ENCODE measurements at regions not wholly inside any gene's neighbourhood (a gene's known extent, or its start where the extent isn't known, plus 50 kb on each side); places are given as distances from the start of the nearest gene placed in this dataset.
"Not testable (repeated sequence)": the region's sequence is repeated elsewhere in the genome, so short reads cannot be mapped to it uniquely, and the experiment has no call there.

GRCh38 chr2:120649381-120649780 lies 86.3 kb upstream of the GLI2 start:
- H3K23me2 ChIP-seq (ENCODE audit: low read depth, low read length); H2BK15ac ChIP-seq (ENCODE audit: low read length); H2BK120ac ChIP-seq (replicated peaks; ENCODE audit: low read depth, low read length); H3K56ac ChIP-seq (replicated peaks; ENCODE audit: insufficient read length, low read depth, low read length); H2BK12ac ChIP-seq (ENCODE audit: low read depth, low read length); DNase-seq (ENCODE audit: low read depth in 1 of 2, low spot score in 2 of 2); H3K79me1 ChIP-seq (ENCODE audit: low read depth, low read length); FAIRE-seq; H4K91ac ChIP-seq (replicated peaks; ENCODE audit: insufficient read length, low read length); H3K18ac ChIP-seq (ENCODE audit: extremely low read depth, low read length); H2AK5ac ChIP-seq (ENCODE audit: low read depth, low read length); H2BK5ac ChIP-seq (ENCODE audit: low read depth, low read length); H3K36me3 ChIP-seq (ENCODE audit: control insufficient read depth in 2 of 4, insufficient read depth in 4 of 4, low read length in 3 of 4); H4K5ac ChIP-seq (ENCODE audit: insufficient read length, low read depth, low read length); H2BK20ac ChIP-seq (ENCODE audit: low read length); H3K4me1 ChIP-seq (replicated peaks in 1 of 4; ENCODE audit: control insufficient read depth in 3 of 4, insufficient read depth in 4 of 4, low read length in 3 of 4); H3K27ac ChIP-seq (ENCODE audit: low read depth, low read length); H3K79me2 ChIP-seq (ENCODE audit: control insufficient read depth in 1 of 2, insufficient read depth in 2 of 2, low read length in 2 of 2); H3K4me2 ChIP-seq (ENCODE audit: insufficient read depth in 1 of 2, low read depth in 2 of 2, low read length in 2 of 2); H3K14ac ChIP-seq (ENCODE audit: insufficient read length); H2AFZ ChIP-seq (ENCODE audit: low read length); H4K8ac ChIP-seq (ENCODE audit: extremely low read depth, insufficient read depth, low read length); H3K4me3 ChIP-seq (ENCODE audit: extremely low read depth in 1 of 4, insufficient read depth in 2 of 4, low read depth in 3 of 4, low read length in 4 of 4); H3K9ac ChIP-seq (replicated peaks in 1 of 4; ENCODE audit: extremely low read depth in 1 of 4, low read depth in 3 of 4, low read length in 3 of 4); H3K4ac ChIP-seq (replicated peaks; ENCODE audit: insufficient read length, low read depth, low read length); H3K23ac ChIP-seq (ENCODE audit: insufficient read length); H4K20me1 ChIP-seq (replicated peaks in 1 of 2; ENCODE audit: control insufficient read depth in 1 of 2, insufficient read depth in 2 of 2, low read length in 2 of 2): not testable (repeated sequence)
- 89% methylated on average over 7 of the region's 7 CpGs; no CpG with 5 or more reads in 1 of the 2 experiments for WGBS, 2 experiments (ENCODE audit: extremely low coverage in 1 of 2, insufficient coverage in 1 of 2, insufficient read length in 1 of 2, insufficient replicate concordance in 2 of 2, low coverage in 1 of 2, low lambda C conversion rate in 2 of 2, missing lambda C conversion rate in 1 of 2)
- Histone ChIP-seq H3K9me3 (ENCODE audit: insufficient read depth in 2 of 2, low read depth in 1 of 2, low read length in 1 of 2) (peaks cover 3 to 14% of the 10 kb centered on the region in 2 experiments; a peak in 2 of 4 replicates), H3K27me3 (replicated peaks in 1 of 4; ENCODE audit: control insufficient read depth in 3 of 4, extremely low read depth in 1 of 4, insufficient read depth in 3 of 4, low read length in 3 of 4) (peaks cover 2 to 12% (median 6%) of the 10 kb centered on the region in 4 experiments; a peak in 5 of 7 replicates)
- POLR2A ChIA-PET (ENCODE audit: partially characterized antibody), result interaction anchor here (1.0 kb wide), 1 partner anchor 9 kb away, joined by 3 read pairs; no protein-coding TSS in a partner anchor
- CTCF ChIA-PET (ENCODE audit: partially characterized antibody), result interaction anchor here (1.3 to 3.6 kb wide), 2 partner anchors 14 to 48 kb away, joined by 3 to 9 read pairs; no protein-coding TSS in a partner anchor
